ENCODE measurements at regions not wholly inside any gene's neighbourhood (a gene's known extent, or its start where the extent isn't known, plus 50 kb on each side); places are given as distances from the start of the nearest gene placed in this dataset.

- CTCF ChIA-PET, result no interaction called here
- POLR2A ChIA-PET, result no interaction called here
- TF ChIP-seq CTCF (IDR thresholded peaks at IDR 0.05; ENCODE audit: insufficient read depth, low read length, missing control alignments), result no peak
- DNase-seq (ENCODE audit: low read depth, low spot score), result no peak
- H3K4me3 ChIP-seq (ENCODE audit: low read depth, low read length), result no peak overlapping the region
These were observed 532.8 kb downstream of the PLOD2 start for GRCh38 chr3:145628211-145628610.

- no peak for TF ChIP-seq CTCF (IDR thresholded peaks at IDR 0.05; ENCODE audit: insufficient read depth, low read length, missing control alignments)
- no peak overlapping the region for H3K4me3 ChIP-seq (ENCODE audit: low read depth, low read length)
- no peak for DNase-seq (ENCODE audit: low read depth, low spot score)
- POLR2A ChIA-PET, result no interaction called here
- CTCF ChIA-PET, result no interaction called here
These were observed 523.9 kb downstream of the PLOD2 start for GRCh38 chr3:145637105-145637504.

GRCh38 chr3:145639003-145639606, 521.9 kb downstream of the PLOD2 start:
- CTCF ChIA-PET, result no interaction called here
- POLR2A ChIA-PET, result no interaction called here
- no peak for DNase-seq (ENCODE audit: low read depth, low spot score)
- TF ChIP-seq CTCF (IDR thresholded peaks at IDR 0.05; ENCODE audit: insufficient read depth, low read length, missing control alignments), result no peak
- no peak overlapping the region for H3K4me3 ChIP-seq (ENCODE audit: low read depth, low read length)

GRCh38 chr3:145639875-145640274, 521.1 kb downstream of the PLOD2 start:
- TF ChIP-seq CTCF (IDR thresholded peaks at IDR 0.05; ENCODE audit: insufficient read depth, low read length, missing control alignments), result no peak
- DNase-seq (ENCODE audit: low read depth, low spot score), result no peak
- POLR2A ChIA-PET, result no interaction called here
- CTCF ChIA-PET, result no interaction called here
- no peak overlapping the region for H3K4me3 ChIP-seq (ENCODE audit: low read depth, low read length)

- ChIA-PET POLR2A (no interaction called here), CTCF (no interaction called here)
- DNase-seq (ENCODE audit: low read depth, low spot score), result no peak
- H3K4me3 ChIP-seq (ENCODE audit: low read depth, low read length), result no peak overlapping the region
- no peak for TF ChIP-seq CTCF (IDR thresholded peaks at IDR 0.05; ENCODE audit: insufficient read depth, low read length, missing control alignments)
These were observed 512.6 kb downstream of the PLOD2 start for GRCh38 chr3:145648396-145648795.

GRCh38 chr3:145649368-145649887, 511.6 kb downstream of the PLOD2 start:
- POLR2A ChIA-PET, result no interaction called here
- DNase-seq (ENCODE audit: low read depth, low spot score), result no peak
- no peak for TF ChIP-seq CTCF (IDR thresholded peaks at IDR 0.05; ENCODE audit: insufficient read depth, low read length, missing control alignments)
- CTCF ChIA-PET, result no interaction called here
- H3K4me3 ChIP-seq (ENCODE audit: low read depth, low read length), result no peak overlapping the region

Data from AG04449 (cell line).